NCI-H345 treated with DMSO at 0.1 percent for 48 hours (cell line): ENCODE measurements at regions not wholly inside any gene's neighbourhood (a gene's known extent, or its start where the extent isn't known, plus 50 kb on each side); places are given as distances from the start of the nearest gene placed in this dataset.

Source experiments
- DNase-seq: peaks from one replicate; lab custom pipeline; 2025; ENCODE audit not compliant: unreplicated experiment; lab: John Stamatoyannopoulos, UW

DNA sequence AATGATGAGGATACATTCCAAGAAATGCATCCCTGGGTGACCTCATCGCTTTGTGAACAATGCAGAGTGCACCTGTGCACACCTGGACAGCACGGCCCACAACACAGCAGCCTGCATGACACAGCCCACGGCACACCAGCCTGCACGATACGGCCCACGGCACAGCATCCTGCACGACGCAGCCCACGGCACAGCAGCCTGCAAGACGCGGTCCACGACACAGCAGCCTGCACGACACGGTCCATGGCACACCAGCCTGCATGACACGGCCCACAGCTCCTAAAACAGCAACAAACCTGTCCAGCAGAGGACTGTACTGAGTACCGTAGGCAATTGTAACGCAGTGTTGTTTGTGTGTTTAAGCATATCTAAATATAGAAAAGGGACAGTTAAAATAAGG, 134.7 kb upstream of the PPP2R2D start:
- no peak for DNase-seq

DNA sequence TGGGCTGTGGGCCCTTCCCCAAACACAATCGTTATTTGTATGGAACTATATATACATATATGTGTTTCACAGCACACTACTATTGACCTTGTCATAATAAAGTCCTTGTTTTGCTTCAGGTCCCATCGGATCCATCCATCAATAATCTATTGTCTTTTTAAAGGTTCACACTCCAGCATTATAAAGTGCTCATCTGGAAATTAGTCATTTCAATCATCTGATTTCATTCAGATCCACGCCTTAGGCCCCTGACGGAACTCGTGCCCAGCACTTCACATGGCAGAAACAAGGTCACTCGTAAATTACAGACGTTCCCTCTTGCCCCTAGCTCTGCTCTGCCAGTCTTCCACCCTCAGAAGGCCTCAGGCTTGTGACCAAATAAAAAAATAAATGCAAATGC, 133.1 kb upstream of the PPP2R2D start:
- DNase-seq: no peak

DNA sequence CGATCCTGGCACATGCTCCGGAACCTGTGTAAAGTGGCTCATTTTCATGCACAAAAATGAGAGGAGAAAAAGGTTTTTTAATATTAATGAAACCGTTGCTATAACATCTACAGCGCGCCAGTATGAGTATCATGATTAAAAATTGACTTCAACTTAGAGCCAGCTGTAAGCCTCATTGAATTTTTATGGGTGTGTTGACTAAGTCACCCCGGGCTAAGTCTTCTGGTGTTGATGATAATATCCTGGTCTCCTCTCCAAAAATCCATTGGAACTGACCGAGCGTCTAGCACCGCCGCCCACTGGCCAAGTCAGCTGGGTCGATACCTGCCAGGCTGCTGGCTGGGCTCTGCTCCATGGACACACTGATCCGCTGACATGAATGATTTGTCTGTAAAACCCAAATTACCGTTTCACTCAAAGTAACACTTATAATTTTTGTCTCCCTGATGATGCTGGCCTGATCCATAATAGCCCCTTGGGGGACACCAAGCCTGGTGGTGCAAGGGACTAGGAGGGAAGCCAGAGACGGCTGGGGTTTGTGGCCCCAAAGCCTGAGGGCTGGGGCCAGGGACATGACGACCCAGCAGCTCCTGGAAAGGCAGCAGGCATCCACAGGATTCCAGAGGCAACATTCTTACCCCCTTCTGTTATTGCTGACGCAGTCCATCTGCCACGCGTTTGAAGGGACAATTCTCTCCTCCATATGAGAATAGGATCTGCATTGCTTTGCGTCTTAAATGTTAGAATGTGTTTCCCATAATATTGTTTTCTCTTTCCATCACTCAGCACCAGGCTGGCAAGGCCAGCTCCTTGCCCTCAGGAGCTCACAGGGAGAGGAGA, 131.0 kb upstream of the PPP2R2D start:
- DNase-seq: no peak

DNA sequence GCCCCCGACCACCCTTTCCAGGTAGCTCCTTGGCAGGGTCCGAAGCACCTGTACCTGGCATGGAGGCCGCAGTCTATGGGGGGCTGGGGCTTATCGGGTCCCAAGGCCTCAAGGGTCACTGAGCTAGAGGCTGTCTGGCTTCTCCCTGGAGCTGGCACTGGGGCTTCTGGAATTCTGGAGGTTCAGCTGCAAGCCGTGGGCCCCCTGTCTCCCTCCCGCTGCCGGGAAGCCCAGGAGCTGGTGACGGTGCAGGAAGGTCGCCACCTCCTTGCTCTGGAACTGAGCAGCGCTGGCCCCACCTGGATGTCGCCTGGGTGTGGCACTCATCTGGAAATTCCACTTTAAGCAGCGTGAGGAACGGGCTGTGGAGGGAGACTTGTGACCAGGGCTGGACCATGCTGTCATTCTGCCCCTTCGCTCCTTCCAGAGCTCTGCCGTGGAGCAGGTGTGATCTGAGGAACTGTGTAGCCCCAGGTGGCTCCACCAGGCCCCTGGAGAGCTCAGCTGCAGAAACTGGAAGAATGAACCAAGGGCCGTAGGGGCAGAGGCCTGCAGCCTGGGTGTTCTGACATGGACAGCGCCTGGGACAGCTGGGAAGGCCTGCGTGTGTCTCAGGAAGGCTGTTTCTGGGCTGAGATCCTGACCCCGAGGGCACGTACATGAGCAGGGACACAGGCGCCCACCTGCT, 129.7 kb upstream of the PPP2R2D start:
- no peak for DNase-seq

DNA sequence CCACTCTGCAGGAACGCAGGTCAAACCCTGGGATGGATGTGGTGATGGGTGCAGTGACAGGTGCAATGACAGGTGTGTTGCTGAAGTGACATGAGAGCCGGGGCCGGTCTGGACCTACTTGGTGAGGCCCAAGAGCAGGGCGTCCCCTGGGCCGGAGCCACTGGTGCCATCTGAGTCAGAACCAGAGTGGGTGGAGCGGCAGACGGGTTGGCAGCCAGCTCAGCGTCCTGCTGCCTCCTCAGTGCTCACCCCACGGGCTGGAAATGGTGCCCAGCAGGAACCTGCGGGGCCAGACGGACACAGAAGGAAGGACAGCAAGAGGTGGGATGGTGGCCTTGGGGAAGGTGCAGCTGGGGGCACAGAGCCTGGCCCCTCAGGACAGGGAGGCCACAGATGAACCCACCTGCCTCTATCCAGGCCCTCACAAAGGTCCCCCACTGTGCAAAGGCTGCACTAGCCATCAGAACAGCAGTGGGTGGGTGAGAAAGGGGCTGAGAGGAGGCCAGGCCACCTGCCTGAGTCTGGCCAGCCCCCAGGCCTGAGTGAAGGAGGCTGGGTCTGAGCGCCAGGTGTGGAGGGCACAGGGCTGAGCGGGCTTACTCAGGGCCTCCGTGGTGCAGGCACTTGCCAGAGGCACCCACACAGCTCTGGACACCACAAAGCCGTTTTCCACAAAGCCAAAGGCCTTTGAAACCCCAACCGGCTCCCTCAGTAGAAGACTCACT, 129.0 kb upstream of the PPP2R2D start:
- DNase-seq: no peak

DNA sequence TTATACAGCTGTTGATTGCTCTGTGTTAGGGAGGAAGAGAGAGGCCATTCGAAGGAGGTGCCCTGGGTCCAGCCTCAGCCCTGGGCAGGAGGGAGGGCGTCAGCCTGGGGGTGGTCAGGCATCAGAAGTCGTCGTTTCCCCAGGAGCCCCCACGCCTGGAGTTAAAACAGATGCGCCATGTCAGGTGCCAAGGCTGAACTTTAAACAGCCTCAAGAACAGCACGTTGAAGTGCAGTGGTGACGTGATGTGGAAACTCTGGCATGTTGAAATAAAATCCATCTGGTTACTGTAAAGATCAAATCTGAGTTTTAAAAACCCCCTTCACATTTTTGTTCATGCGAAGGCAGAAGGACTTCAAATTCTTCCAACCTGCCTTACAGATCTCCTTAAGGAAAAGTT, 128.4 kb upstream of the PPP2R2D start:
- DNase-seq: no peak

DNA sequence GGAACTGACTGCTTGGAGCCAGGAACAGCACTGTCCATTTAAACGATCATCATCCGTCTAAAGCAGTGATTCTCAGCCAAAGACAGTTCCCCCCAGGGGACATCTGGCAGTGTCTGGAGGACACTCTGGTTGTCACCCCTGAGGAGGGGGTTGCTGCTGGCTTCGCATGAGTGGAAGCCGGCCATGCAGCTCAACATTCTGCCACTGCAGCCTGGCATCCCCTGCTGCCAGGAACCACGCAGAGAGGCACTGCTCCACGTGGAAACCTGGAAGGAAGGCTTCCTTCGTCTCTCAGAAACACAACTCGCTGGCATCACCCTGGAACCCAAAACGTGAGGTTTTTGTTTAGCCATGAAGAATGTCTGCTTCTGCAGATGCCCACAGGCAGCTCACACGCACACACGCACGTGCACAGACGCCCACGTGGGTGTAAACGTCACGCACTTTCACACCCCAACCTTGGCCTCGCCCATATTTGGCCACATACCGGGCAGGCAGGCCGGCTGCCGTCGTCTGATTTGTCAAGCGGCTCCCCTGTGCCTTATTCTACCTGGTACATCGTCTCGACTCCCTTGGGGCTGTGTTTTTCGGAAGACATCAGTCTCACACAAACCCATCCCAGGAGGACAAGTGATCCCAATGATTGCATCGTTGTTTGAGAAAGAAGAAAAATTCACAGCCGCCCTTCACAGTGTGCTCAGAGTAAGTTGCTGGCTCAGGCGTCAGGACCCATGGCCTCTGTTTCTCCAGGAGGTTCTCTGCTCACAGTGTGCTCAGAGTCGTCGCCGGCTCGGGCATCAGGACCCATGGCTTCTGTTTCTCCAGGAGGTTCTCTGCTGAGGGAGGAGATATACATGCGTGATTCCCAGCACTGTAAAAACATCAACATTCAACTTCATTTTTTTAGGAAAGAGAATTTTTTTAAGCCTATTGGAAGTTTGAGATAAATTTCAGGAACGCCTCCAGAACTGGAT, 127.2 kb upstream of the PPP2R2D start:
- DNase-seq: no peak

DNA sequence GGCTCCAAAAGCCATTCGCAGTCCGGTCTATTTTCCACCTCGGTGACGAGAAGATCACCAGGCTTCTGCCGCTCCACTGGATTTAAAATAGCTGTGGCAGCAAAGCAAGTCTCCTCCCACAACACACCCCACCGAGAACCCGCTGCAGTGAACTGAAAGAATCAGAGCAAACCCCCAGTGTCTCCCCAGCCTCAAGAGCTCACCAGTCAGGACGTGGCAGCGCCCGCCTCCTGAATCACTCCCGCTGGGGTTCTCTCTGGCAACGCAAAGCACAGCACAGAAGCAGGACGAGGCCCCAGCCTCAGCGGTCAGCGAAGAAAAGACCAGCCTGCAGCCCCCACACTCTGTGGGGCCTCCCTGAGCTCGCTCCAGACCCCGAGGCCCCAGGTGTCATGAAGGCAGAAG, 126.1 kb upstream of the PPP2R2D start:
- no peak for DNase-seq

DNA sequence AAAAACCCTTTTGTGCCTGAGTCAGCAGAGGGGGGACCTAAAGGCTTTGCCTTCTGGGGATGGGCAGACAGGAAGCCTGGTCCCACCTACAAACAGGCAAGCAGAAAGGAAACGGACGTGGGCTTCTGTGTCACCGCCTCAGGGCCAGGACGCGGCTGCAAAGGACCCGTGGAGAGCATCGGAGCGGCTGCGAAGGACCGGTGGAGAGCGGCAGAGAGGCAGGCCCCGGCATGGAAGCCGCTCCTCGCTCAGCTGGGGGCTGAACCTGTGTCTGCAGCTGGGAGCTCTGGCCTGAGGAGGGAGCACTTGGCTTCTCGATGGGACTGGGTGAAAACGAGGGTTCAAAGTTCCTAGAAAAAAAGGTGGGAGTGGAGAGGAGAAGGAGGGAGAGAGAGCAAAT, 125.4 kb upstream of the PPP2R2D start:
- no peak for DNase-seq

DNA sequence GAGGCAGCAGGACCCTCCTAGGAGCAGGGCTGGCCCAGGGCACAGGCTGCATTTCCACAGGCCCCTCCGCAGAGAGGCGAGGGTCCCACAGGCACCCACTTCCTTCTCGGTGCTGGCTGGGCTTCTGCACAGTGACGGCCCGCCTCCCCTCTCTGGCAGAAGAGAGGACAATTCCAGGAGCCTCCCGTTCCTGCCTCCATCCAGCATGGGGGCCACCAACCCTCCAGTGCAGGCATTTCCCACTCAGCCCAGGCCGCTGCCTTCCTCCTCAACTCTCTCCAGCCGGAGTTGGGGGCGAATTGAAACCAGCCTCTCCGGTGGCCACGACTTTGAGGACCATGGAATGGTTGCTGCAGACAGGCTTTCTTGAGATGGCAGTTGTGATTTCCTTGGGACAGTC, 125.0 kb upstream of the PPP2R2D start:
- DNase-seq: no peak

DNA sequence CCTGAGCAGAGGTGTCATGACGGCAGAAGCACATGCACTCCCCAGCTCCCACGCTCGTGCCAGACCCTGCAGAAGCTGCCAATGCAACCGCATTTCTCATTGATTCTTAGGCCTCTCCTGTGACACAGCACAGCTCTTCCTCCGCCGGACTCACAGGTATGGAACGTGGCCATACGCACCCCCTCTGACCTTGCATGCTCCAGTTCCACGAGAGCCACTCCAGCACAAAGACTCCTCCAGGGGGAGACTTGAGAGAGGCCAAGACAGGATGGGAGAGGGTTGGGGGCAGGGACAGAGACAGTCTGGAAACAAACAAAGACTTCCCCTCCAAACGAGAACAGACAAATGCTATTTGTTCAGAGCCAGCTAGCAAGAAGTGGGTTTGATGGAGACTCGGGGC, 124.3 kb upstream of the PPP2R2D start:
- DNase-seq: no peak

DNA sequence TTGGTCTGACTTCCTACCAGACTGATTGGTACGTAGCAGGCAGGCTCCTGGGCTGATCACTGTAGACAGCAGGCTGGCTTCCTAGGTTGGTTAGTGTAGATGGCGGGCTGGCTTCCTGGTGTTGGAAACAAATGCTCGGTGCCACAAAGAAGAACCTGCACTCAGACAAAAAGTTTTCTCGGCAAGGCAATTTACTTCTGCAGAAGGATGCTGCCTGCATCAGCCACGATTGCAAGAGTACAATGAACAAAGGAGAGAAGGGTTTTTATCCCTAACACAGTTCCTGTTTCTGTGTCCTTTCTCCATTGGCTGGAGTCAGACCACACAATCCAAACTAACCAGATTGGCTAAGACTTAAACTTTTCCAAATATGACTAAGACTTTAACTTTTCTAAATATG, 123.6 kb upstream of the PPP2R2D start:
- no peak for DNase-seq

DNA sequence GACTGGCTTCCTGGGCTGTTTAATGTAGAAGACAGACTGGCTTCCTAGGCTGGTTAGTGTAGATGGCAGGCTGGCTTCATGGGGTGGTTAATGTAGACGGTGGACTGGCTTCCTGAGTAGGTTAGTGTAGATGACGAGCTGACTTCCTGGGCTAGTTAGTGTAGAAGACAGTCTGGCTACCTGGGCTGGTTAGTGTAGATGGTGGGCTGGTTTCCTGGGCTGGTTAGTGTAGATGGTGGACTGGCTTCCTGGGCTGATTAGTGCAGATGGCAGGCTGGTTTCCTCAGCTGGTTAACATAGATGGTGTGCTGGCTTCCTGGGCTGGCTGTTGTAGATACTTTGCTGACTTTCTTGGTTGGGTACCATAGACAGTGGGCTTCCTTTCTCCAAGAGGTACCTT, 122.9 kb upstream of the PPP2R2D start:
- DNase-seq: no peak

DNA sequence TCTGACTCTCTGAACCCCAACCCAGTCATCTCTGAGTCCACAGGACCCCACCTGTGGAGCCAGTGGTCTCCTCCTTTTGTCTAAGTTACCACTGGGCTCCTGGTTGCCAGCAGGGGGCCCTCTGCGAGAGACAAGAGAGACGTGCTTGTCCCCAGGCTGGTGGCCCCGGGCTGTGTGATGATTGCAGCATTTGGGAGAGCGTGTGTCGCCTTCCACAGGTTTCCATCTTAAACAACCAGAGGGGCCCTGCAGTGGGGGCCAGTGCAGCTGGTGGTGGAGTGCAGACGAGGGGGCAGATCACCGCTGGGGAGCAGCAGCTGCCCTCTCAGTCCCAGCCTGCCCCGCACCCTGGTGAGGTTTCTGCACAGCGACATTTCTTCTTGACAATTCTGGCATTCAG, 122.4 kb upstream of the PPP2R2D start:
- DNase-seq: no peak

DNA sequence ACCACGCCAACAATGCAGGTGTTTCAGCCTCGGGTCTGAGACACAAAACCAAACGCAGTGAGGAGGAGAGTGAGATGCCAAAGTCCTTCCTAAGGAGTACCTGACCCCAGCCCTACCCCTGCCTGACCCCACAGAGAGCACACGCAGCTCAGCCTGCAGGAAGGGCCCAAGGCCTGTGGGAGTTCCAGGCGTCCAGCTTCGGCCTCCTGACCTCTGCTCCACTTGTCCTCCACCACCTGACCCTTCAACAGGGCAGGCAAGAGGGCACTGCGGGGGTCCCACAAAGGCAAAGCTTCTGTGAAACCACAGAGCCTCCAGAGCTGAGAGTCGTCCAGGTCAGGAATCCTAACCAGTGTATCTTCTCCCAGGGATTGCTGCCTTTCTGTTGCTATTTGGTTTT, 122.0 kb upstream of the PPP2R2D start:
- no peak for DNase-seq

DNA sequence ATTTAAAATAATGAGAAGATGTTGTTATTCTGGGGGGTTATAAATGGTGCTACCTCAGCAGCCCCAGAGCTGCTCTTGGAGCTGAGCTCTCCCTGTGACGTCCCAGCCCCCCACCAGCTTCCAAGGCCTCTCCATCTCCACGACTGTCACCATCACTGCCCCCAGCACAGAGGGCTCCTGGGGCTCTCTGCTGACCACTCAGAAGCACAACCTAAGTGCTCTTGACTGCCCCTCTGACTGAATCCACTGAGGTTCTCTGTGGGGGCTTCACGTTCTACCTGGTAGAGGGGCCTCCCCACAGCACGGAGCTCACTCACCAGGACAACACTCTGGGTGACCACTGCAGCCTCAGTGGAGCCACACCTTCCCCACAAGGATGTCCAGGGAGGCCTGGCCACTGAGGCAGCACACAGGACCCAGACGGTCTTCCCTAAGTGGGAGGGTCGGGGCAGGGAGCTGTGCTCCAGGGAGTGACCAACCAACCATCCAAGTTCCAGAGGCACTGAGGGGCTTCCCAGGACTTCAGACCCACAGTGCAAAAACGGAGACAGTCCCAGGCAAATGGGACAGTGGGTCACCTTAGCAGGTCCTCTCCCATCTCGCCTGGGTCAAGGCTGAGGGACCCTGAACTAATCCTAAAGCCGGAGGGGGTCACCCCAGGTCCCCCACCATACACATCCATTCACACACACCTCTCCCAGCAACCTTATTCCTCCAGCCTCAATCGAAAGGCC, 121.0 kb upstream of the PPP2R2D start:
- DNase-seq: no peak

DNA sequence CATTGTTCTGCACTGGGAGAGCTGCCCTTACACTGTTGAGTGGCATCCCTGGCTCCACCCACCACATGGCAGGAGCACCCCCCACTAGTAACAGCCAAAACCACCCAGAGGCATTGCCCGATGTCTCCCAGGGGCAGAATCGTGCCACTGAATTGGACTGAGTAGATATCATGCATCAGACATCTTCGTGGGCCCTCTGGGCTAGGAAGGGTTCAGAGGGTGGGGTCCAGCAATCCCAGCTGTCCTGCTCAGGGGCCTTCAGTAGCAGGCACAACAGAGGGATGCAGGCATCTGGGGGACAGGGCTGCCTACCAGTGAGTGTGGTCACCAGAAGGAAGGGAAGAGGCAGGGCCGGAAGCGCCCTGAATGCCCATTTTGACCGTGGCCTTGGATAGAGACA, 119.7 kb upstream of the PPP2R2D start:
- DNase-seq: no peak

DNA sequence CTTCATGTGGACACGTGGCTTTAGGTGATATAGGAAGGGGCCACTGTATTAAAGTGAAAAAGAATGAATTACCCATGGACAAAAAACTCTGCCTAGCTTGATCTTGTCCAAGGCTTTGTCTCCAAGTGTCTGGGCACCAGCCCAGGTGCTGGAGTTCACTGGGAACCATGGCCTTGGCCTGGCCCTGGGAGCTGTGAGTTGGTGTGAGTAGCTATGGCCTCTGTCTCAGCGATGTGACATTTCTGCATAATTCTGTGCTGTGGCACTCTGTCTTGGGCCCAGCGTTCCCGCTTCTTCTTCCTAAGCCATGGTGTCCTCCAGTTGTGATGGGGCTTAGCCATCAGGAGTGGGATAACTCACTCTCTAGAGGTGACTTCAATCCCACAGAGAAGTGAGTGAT, 119.0 kb upstream of the PPP2R2D start:
- no peak for DNase-seq

DNA sequence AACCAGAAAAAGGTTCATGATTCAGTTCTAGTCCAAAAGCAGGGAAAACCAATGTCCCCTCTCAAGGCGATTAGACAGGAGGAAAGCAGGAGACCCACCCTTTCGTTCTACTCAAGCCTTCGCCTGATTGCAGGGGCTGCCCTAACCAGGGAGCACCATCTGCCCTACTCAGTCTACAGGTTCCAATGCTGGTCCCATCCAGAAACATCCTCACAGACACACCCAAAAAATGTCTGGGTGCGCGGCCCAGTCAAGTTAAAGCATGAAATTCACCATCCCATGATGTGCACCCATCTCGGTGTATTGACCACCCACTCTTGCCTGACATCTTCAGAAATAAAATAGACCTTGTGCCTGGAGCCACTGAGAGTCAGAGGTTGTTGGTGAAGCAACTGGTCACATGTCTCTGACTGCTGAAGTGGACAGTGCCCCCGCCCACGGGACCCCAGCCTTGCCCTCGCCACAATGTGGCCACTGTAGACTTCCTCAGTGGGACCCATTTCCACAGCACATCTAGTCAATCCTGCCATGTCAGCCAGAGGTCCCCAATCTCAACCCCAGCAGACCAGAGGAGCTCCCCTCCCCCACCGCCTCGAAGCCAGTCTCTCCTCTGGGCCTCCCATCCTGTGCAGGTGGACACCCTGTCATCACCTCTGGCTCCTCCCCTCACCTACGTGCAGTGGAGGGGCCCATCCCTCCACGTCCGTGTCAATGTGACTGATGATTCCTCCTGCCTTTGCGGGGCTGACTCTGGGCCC, 116.3 kb upstream of the PPP2R2D start:
- no peak for DNase-seq

DNA sequence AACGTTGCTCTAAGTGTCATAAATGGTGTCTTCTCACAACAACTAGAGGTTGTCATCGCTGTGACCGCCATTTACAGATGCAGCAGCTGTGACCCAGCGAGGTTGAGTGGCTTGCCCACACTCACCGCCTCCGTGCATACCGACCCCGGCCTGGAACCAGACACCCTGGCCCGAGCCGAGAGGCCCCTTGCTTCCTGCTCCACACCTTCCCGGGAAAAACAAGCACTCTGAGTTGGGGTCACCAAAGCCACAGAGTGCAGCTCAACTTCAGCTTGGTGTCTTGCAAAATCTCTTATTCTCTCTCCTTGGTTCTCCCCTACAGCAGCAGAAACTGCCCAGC, 115.7 kb upstream of the PPP2R2D start:
- DNase-seq: no peak
